ENCODE measurements at regions not wholly inside any gene's neighbourhood (a gene's known extent, or its start where the extent isn't known, plus 50 kb on each side); places are given as distances from the start of the nearest gene placed in this dataset.

GRCh38 chr13:59126474-59126873, 1037.3 kb downstream of the DIAPH3 start:
- Histone ChIP-seq H3K36me3 (ENCODE audit: control insufficient read depth, insufficient read depth, low read length) (no peaks in the 10 kb centered on the region), H3K4me1 (ENCODE audit: control insufficient read depth, insufficient read depth, low read length) (no peaks in the 10 kb centered on the region), H3K27me3 (ENCODE audit: control insufficient read depth, insufficient read depth, low read length) (no peaks in the 10 kb centered on the region), H3K9ac (ENCODE audit: low read length) (no peak overlapping the region), H3K4me3 (ENCODE audit: low read depth, low read length) (no peak overlapping the region), H3K27ac (ENCODE audit: low read depth, low read length) (no peak overlapping the region), H3K9me3 (ENCODE audit: control insufficient read depth, insufficient read depth, low read depth, low read length) (no peaks in the 10 kb centered on the region)

- no peaks in the 10 kb centered on the region for H3K9me3 ChIP-seq (ENCODE audit: control insufficient read depth, insufficient read depth, low read depth, low read length)
- H3K4me1 ChIP-seq (ENCODE audit: control insufficient read depth, insufficient read depth, low read length): no peaks in the 10 kb centered on the region
- no peak overlapping the region for H3K9ac ChIP-seq (ENCODE audit: low read length)
- no peaks in the 10 kb centered on the region for H3K36me3 ChIP-seq (ENCODE audit: control insufficient read depth, insufficient read depth, low read length)
- H3K27ac ChIP-seq (ENCODE audit: low read depth, low read length): no peak overlapping the region
- H3K4me3 ChIP-seq (ENCODE audit: low read depth, low read length): no peak overlapping the region
- no peaks in the 10 kb centered on the region for H3K27me3 ChIP-seq (ENCODE audit: control insufficient read depth, insufficient read depth, low read length)
Observed at GRCh38 chr13:59133903-59134302, 1029.8 kb downstream of the DIAPH3 start.

- Histone ChIP-seq H3K27me3 (ENCODE audit: control insufficient read depth, insufficient read depth, low read length) (no peaks in the 10 kb centered on the region), H3K9ac (ENCODE audit: low read length) (no peak overlapping the region), H3K27ac (ENCODE audit: low read depth, low read length) (no peak overlapping the region), H3K4me1 (ENCODE audit: control insufficient read depth, insufficient read depth, low read length) (no peaks in the 10 kb centered on the region), H3K9me3 (ENCODE audit: control insufficient read depth, insufficient read depth, low read depth, low read length) (no peaks in the 10 kb centered on the region), H3K36me3 (ENCODE audit: control insufficient read depth, insufficient read depth, low read length) (no peaks in the 10 kb centered on the region), H3K4me3 (ENCODE audit: low read depth, low read length) (no peak overlapping the region)
Observed at GRCh38 chr13:59144700-59145099, 1019.0 kb downstream of the DIAPH3 start.

- no peaks in the 10 kb centered on the region for H3K27me3 ChIP-seq (ENCODE audit: control insufficient read depth, insufficient read depth, low read length)
- no peaks in the 10 kb centered on the region for H3K36me3 ChIP-seq (ENCODE audit: control insufficient read depth, insufficient read depth, low read length)
- H3K27ac ChIP-seq (ENCODE audit: low read depth, low read length): no peak overlapping the region
- H3K4me1 ChIP-seq (ENCODE audit: control insufficient read depth, insufficient read depth, low read length): no peaks in the 10 kb centered on the region
- no peak overlapping the region for H3K9ac ChIP-seq (ENCODE audit: low read length)
- no peaks in the 10 kb centered on the region for H3K9me3 ChIP-seq (ENCODE audit: control insufficient read depth, insufficient read depth, low read depth, low read length)
- H3K4me3 ChIP-seq (ENCODE audit: low read depth, low read length): no peak overlapping the region
Observed at GRCh38 chr13:59145381-59145780, 1018.3 kb downstream of the DIAPH3 start.

GRCh38 chr13:59157181-59157580, 1006.5 kb downstream of the DIAPH3 start:
- Histone ChIP-seq H3K9ac (ENCODE audit: low read length) (no peak overlapping the region), H3K4me3 (ENCODE audit: low read depth, low read length) (no peak overlapping the region), H3K27me3 (ENCODE audit: control insufficient read depth, insufficient read depth, low read length) (no peaks in the 10 kb centered on the region), H3K27ac (ENCODE audit: low read depth, low read length) (no peak overlapping the region), H3K36me3 (ENCODE audit: control insufficient read depth, insufficient read depth, low read length) (no peaks in the 10 kb centered on the region), H3K9me3 (ENCODE audit: control insufficient read depth, insufficient read depth, low read depth, low read length) (no peaks in the 10 kb centered on the region; the same call in 1 of the 2 replicates), H3K4me1 (ENCODE audit: control insufficient read depth, insufficient read depth, low read length) (no peaks in the 10 kb centered on the region)

GRCh38 chr13:59166174-59166573, 997.6 kb downstream of the DIAPH3 start:
- Histone ChIP-seq H3K4me3 (ENCODE audit: low read depth, low read length) (no peak overlapping the region), H3K4me1 (ENCODE audit: control insufficient read depth, insufficient read depth, low read length) (no peaks in the 10 kb centered on the region), H3K9ac (ENCODE audit: low read length) (no peak overlapping the region), H3K9me3 (ENCODE audit: control insufficient read depth, insufficient read depth, low read depth, low read length) (no peaks in the 10 kb centered on the region), H3K27ac (ENCODE audit: low read depth, low read length) (no peak overlapping the region), H3K27me3 (ENCODE audit: control insufficient read depth, insufficient read depth, low read length) (no peaks in the 10 kb centered on the region), H3K36me3 (ENCODE audit: control insufficient read depth, insufficient read depth, low read length) (no peaks in the 10 kb centered on the region)

- Histone ChIP-seq H3K27ac (ENCODE audit: low read depth, low read length) (no peak overlapping the region), H3K4me3 (ENCODE audit: low read depth, low read length) (no peak overlapping the region), H3K9me3 (ENCODE audit: control insufficient read depth, insufficient read depth, low read depth, low read length) (no peaks in the 10 kb centered on the region), H3K27me3 (ENCODE audit: control insufficient read depth, insufficient read depth, low read length) (no peaks in the 10 kb centered on the region), H3K4me1 (ENCODE audit: control insufficient read depth, insufficient read depth, low read length) (no peaks in the 10 kb centered on the region), H3K9ac (ENCODE audit: low read length) (no peak overlapping the region), H3K36me3 (ENCODE audit: control insufficient read depth, insufficient read depth, low read length) (no peaks in the 10 kb centered on the region)
Observed at GRCh38 chr13:59172076-59172475, 991.7 kb downstream of the DIAPH3 start.

GRCh38 chr13:59176775-59177174, 987.0 kb downstream of the DIAPH3 start:
- Histone ChIP-seq H3K4me3 (ENCODE audit: low read depth, low read length) (no peak overlapping the region), H3K9me3 (ENCODE audit: control insufficient read depth, insufficient read depth, low read depth, low read length) (no peaks in the 10 kb centered on the region), H3K27ac (ENCODE audit: low read depth, low read length) (no peak overlapping the region), H3K4me1 (ENCODE audit: control insufficient read depth, insufficient read depth, low read length) (no peaks in the 10 kb centered on the region), H3K36me3 (ENCODE audit: control insufficient read depth, insufficient read depth, low read length) (no peaks in the 10 kb centered on the region), H3K27me3 (ENCODE audit: control insufficient read depth, insufficient read depth, low read length) (no peaks in the 10 kb centered on the region), H3K9ac (ENCODE audit: low read length) (no peak overlapping the region)

- Histone ChIP-seq H3K27ac (ENCODE audit: low read depth, low read length) (no peak overlapping the region), H3K9ac (ENCODE audit: low read length) (no peak overlapping the region), H3K27me3 (ENCODE audit: control insufficient read depth, insufficient read depth, low read length) (no peaks in the 10 kb centered on the region), H3K9me3 (ENCODE audit: control insufficient read depth, insufficient read depth, low read depth, low read length) (no peaks in the 10 kb centered on the region), H3K4me3 (ENCODE audit: low read depth, low read length) (no peak overlapping the region), H3K36me3 (ENCODE audit: control insufficient read depth, insufficient read depth, low read length) (no peaks in the 10 kb centered on the region), H3K4me1 (ENCODE audit: control insufficient read depth, insufficient read depth, low read length) (no peaks in the 10 kb centered on the region)
Observed at GRCh38 chr13:59178344-59178743, 985.4 kb downstream of the DIAPH3 start.

- no peak overlapping the region for H3K9ac ChIP-seq (ENCODE audit: low read length)
- no peaks in the 10 kb centered on the region for H3K4me1 ChIP-seq (ENCODE audit: control insufficient read depth, insufficient read depth, low read length)
- H3K36me3 ChIP-seq (ENCODE audit: control insufficient read depth, insufficient read depth, low read length): no peaks in the 10 kb centered on the region
- H3K9me3 ChIP-seq (ENCODE audit: control insufficient read depth, insufficient read depth, low read depth, low read length): no peaks in the 10 kb centered on the region
- H3K27ac ChIP-seq (ENCODE audit: low read depth, low read length): no peak overlapping the region
- H3K27me3 ChIP-seq (ENCODE audit: control insufficient read depth, insufficient read depth, low read length): no peaks in the 10 kb centered on the region
- no peak overlapping the region for H3K4me3 ChIP-seq (ENCODE audit: low read depth, low read length)
Observed at GRCh38 chr13:59182241-59182640, 981.5 kb downstream of the DIAPH3 start.

- Histone ChIP-seq H3K4me1 (ENCODE audit: control insufficient read depth, insufficient read depth, low read length) (no peaks in the 10 kb centered on the region), H3K36me3 (ENCODE audit: control insufficient read depth, insufficient read depth, low read length) (no peaks in the 10 kb centered on the region), H3K27me3 (ENCODE audit: control insufficient read depth, insufficient read depth, low read length) (no peaks in the 10 kb centered on the region), H3K9ac (ENCODE audit: low read length) (no peak overlapping the region), H3K9me3 (ENCODE audit: control insufficient read depth, insufficient read depth, low read depth, low read length) (no peaks in the 10 kb centered on the region), H3K27ac (ENCODE audit: low read depth, low read length) (no peak overlapping the region), H3K4me3 (ENCODE audit: low read depth, low read length) (no peak overlapping the region)
Observed at GRCh38 chr13:59197397-59197796, 966.3 kb downstream of the DIAPH3 start.

- no peak overlapping the region for H3K27ac ChIP-seq (ENCODE audit: low read depth, low read length)
- no peaks in the 10 kb centered on the region for H3K36me3 ChIP-seq (ENCODE audit: control insufficient read depth, insufficient read depth, low read length)
- no peaks in the 10 kb centered on the region for H3K4me1 ChIP-seq (ENCODE audit: control insufficient read depth, insufficient read depth, low read length)
- no peaks in the 10 kb centered on the region for H3K9me3 ChIP-seq (ENCODE audit: control insufficient read depth, insufficient read depth, low read depth, low read length)
- H3K4me3 ChIP-seq (ENCODE audit: low read depth, low read length): no peak overlapping the region
- no peaks in the 10 kb centered on the region for H3K27me3 ChIP-seq (ENCODE audit: control insufficient read depth, insufficient read depth, low read length)
- no peak overlapping the region for H3K9ac ChIP-seq (ENCODE audit: low read length)
Observed at GRCh38 chr13:59201841-59202240, 961.9 kb downstream of the DIAPH3 start.
